Progenitor cell of endocrine pancreas (in vitro differentiated cells): ENCODE measurements at regions not wholly inside any gene's neighbourhood (a gene's known extent, or its start where the extent isn't known, plus 50 kb on each side); places are given as distances from the start of the nearest gene placed in this dataset.

Experiments
- DNase-seq: peaks from one replicate; pipeline ENCODE4 v3.0.0; 2021; ENCODE audit warnings: low spot score; ENCODE audit not compliant: unreplicated experiment
- H3K27ac Mint-ChIP-seq: 2 replicates; pipeline ENCODE4 v1.8.0; 2021; ENCODE audit warnings: mild to moderate bottlenecking, moderate library complexity, mixed read lengths
- H3K27me3 Mint-ChIP-seq: 2 replicates; pipeline ENCODE4 v1.8.0; 2021; ENCODE audit warnings: mixed read lengths
- H3K36me3 Mint-ChIP-seq: 2 replicates; pipeline ENCODE4 v1.8.0; 2022; ENCODE audit warnings: mixed read lengths; ENCODE audit not compliant: insufficient read depth
- H3K4me1 Mint-ChIP-seq: 2 replicates; pipeline ENCODE4 v1.8.0; 2021; ENCODE audit warnings: low read depth, mixed read lengths
- H3K4me3 Mint-ChIP-seq: 2 replicates; pipeline ENCODE4 v1.8.0; 2021; ENCODE audit warnings: low read depth, mild to moderate bottlenecking, moderate library complexity, mixed read lengths
- H3K9me3 Mint-ChIP-seq: 2 replicates; pipeline ENCODE4 v1.8.0; 2021; ENCODE audit warnings: low read depth, mixed read lengths
- TF ChIP-seq, protein P1 (sequence below): fragments of 200-600 bp; sonication (generic); IDR thresholded peaks from one replicate; pipeline ENCODE4 v1.5.0; 2021; ENCODE audit warnings: antibody characterized with exemption, mild to moderate bottlenecking; ENCODE audit not compliant: unreplicated experiment

GRCh38 chr13:79710376-79710775, 229.4 kb downstream of the NDFIP2 start:
- Mint-ChIP-seq H3K27ac (no peak overlapping the region), H3K27me3 (no peaks in the 10 kb centered on the region), H3K9me3 (peaks cover 6% of the 10 kb centered on the region), H3K4me1 (peaks cover 7% of the 10 kb centered on the region), H3K36me3 (no peaks in the 10 kb centered on the region), H3K4me3 (no peak overlapping the region)
- no peak for DNase-seq
- TF ChIP-seq, protein P1, sequence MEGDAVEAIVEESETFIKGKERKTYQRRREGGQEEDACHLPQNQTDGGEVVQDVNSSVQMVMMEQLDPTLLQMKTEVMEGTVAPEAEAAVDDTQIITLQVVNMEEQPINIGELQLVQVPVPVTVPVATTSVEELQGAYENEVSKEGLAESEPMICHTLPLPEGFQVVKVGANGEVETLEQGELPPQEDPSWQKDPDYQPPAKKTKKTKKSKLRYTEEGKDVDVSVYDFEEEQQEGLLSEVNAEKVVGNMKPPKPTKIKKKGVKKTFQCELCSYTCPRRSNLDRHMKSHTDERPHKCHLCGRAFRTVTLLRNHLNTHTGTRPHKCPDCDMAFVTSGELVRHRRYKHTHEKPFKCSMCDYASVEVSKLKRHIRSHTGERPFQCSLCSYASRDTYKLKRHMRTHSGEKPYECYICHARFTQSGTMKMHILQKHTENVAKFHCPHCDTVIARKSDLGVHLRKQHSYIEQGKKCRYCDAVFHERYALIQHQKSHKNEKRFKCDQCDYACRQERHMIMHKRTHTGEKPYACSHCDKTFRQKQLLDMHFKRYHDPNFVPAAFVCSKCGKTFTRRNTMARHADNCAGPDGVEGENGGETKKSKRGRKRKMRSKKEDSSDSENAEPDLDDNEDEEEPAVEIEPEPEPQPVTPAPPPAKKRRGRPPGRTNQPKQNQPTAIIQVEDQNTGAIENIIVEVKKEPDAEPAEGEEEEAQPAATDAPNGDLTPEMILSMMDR = no peak

DNA sequence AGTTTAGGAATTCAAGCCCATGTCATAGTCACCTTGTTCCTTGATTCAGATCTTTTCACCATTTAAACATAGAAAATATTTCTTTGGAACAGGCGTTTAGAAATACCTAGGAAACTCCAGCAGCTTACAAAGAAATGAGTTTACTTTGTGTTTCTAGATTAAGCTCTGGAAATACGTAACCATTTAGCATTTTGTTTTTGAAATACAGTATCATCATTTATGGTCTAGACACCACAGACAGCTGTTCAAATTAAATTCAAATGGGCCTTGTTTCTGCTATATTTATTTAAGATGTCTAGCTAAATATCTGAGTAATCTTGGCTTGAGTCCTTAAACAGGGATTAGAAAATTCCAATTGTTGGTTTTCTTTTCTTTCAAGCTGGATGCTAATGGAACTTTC, 228.5 kb downstream of the NDFIP2 start:
- Mint-ChIP-seq H3K4me3 (no peak overlapping the region), H3K27ac (no peak overlapping the region), H3K4me1 (peaks cover 7% of the 10 kb centered on the region), H3K9me3 (peaks cover 6% of the 10 kb centered on the region), H3K27me3 (no peaks in the 10 kb centered on the region), H3K36me3 (no peaks in the 10 kb centered on the region)
- no peak for DNase-seq
- TF ChIP-seq, protein P1 = no peak

DNA sequence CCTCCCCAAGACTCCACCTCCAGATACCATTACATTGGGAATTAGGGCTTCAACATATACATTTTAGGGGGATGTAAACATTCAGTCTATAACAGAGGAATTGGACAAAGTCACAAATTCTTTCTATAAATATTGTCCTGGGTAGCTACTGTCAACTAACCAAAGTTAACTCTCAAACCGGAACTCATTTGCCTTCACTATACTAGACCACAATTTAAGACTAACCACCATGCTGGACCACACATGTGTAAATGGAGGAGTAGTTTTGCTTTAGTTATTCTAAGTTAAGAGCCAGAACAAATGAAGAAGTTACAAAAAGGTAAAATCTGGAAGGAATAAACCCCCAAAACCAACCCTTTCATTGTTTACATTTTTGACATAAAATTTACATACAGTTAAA, 222.8 kb downstream of the NDFIP2 start:
- DNase-seq = no peak
- no peaks in the 10 kb centered on the region for H3K36me3 Mint-ChIP-seq
- H3K9me3 Mint-ChIP-seq = no peaks in the 10 kb centered on the region
- peaks cover 3% of the 10 kb centered on the region for H3K4me1 Mint-ChIP-seq
- no peak overlapping the region for H3K27ac Mint-ChIP-seq
- H3K4me3 Mint-ChIP-seq = no peak overlapping the region
- TF ChIP-seq, protein P1 = no peak
- no peaks in the 10 kb centered on the region for H3K27me3 Mint-ChIP-seq

GRCh38 chr13:79695754-79696153, 214.8 kb downstream of the NDFIP2 start:
- Mint-ChIP-seq H3K4me1 (peaks cover 1% of the 10 kb centered on the region), H3K36me3 (no peaks in the 10 kb centered on the region), H3K9me3 (peaks cover 7% of the 10 kb centered on the region), H3K4me3 (no peak overlapping the region), H3K27ac (no peak overlapping the region), H3K27me3 (no peaks in the 10 kb centered on the region)
- DNase-seq = no peak
- TF ChIP-seq, protein P1 = no peak

GRCh38 chr13:79692846-79693245, 211.9 kb downstream of the NDFIP2 start:
- Mint-ChIP-seq H3K27me3 (no peaks in the 10 kb centered on the region), H3K27ac (no peak overlapping the region), H3K4me1 (peaks cover 1% of the 10 kb centered on the region), H3K9me3 (peaks cover 7% of the 10 kb centered on the region), H3K36me3 (no peaks in the 10 kb centered on the region), H3K4me3 (no peak overlapping the region)
- TF ChIP-seq, protein P1 = no peak
- no peak for DNase-seq
